Hepatocyte (in vitro differentiated cells): ENCODE measurements at regions not wholly inside any gene's neighbourhood (a gene's known extent, or its start where the extent isn't known, plus 50 kb on each side); places are given as distances from the start of the nearest gene placed in this dataset.
"Not testable (repeated sequence)": the region's sequence is repeated elsewhere in the genome, so short reads cannot be mapped to it uniquely, and the experiment has no call there.

ENCODE experiments used
- DNase-seq: peaks from one replicate; pipeline ENCODE4 v3.0.0-alpha.2; 2016; ENCODE audit warnings: low spot score
- H2AFZ ChIP-seq: fragments of 200-600 bp; sonication (generic); 2 replicates; pipeline ENCODE4 v1.6.0; 2016; ENCODE audit warnings: antibody characterized with exemption, mild to moderate bottlenecking
- H3K27ac ChIP-seq: fragments of 200-600 bp; sonication (generic); 2 replicates; pipeline ENCODE4 v1.5.1; 2016; ENCODE audit warnings: mild to moderate bottlenecking
- H3K27me3 ChIP-seq: fragments of 200-600 bp; sonication (generic); 2 replicates; pipeline ENCODE4 v1.6.1; 2016
- H3K36me3 ChIP-seq: fragments of 200-600 bp; sonication (generic); replicated peaks from 2 replicates; pipeline ENCODE4 v1.5.1; 2016; ENCODE audit warnings: low read depth; ENCODE audit not compliant: insufficient read depth
- H3K4me1 ChIP-seq: fragments of 200-600 bp; sonication (generic); 2 replicates; pipeline ENCODE4 v1.5.1; 2016; ENCODE audit warnings: mild to moderate bottlenecking, moderate library complexity; ENCODE audit not compliant: insufficient read depth
- H3K4me2 ChIP-seq: fragments of 200-600 bp; sonication (generic); 2 replicates; pipeline ENCODE4 v1.6.0; 2016
- H3K4me3 ChIP-seq: fragments of 200-600 bp; sonication (generic); 2 replicates; pipeline ENCODE4 v1.5.1; 2016; ENCODE audit warnings: mild to moderate bottlenecking
- H3K79me2 ChIP-seq: fragments of 200-600 bp; sonication (generic); 2 replicates; pipeline ENCODE4 v1.6.0; 2017; ENCODE audit warnings: mild to moderate bottlenecking
- H3K9me2 ChIP-seq: fragments of 200-600 bp; sonication (generic); replicated peaks from 2 replicates; pipeline ENCODE4 v1.6.0; 2017; ENCODE audit warnings: mild to moderate bottlenecking; ENCODE audit not compliant: insufficient read depth
- H3K9me3 ChIP-seq: fragments of 200-600 bp; sonication (generic); 2 replicates; pipeline ENCODE4 v1.5.1; 2016; ENCODE audit warnings: low read depth, mild to moderate bottlenecking
- H4K20me1 ChIP-seq: fragments of 200-600 bp; sonication (generic); 2 replicates; pipeline ENCODE4 v1.6.0; 2016; ENCODE audit warnings: mild to moderate bottlenecking; ENCODE audit not compliant: insufficient read depth, poor library complexity, severe bottlenecking
- CTCF ChIP-seq: fragments of 200-600 bp; sonication (generic); IDR thresholded peaks from 2 replicates; pipeline ENCODE4 v1.5.1; 2016; ENCODE audit warnings: antibody characterized with exemption, mild to moderate bottlenecking; ENCODE audit not compliant: poor library complexity
- EZH2 ChIP-seq: fragments of 200-600 bp; sonication (generic); IDR thresholded peaks from 2 replicates; pipeline ENCODE4 v1.6.1; 2016; ENCODE audit warnings: antibody characterized with exemption, mild to moderate bottlenecking, borderline replicate concordance
- EZH2phosphoT487 ChIP-seq: fragments of 200-600 bp; sonication (generic); IDR thresholded peaks from one replicate; pipeline ENCODE4 v1.6.1; 2018; ENCODE audit warnings: antibody characterized with exemption, mild to moderate bottlenecking, low read depth, moderate library complexity; ENCODE audit not compliant: unreplicated experiment, severe bottlenecking
- WGBS: methylation state at CpG from one replicate; pipeline ENCODE4 v1.1.6; 2016; ENCODE audit warnings: low lambda C conversion rate; ENCODE audit errors: missing lambda C conversion rate; 5-methylcytosine and 5-hydroxymethylcytosine counted together

GRCh38 chr11:87804176-87804575 is 371.1 kb downstream of the RAB38 start:
- Histone ChIP-seq H4K20me1 (no peaks in the 10 kb centered on the region), H3K4me3 (no peak overlapping the region), H3K27ac (no peak overlapping the region), H2AFZ (no peak overlapping the region), H3K79me2 (no peaks in the 10 kb centered on the region), H3K36me3 (no peaks in the 10 kb centered on the region), H3K9me2 (no peaks in the 10 kb centered on the region), H3K9me3 (no peaks in the 10 kb centered on the region), H3K4me2 (no peak overlapping the region), H3K27me3 (no peaks in the 10 kb centered on the region), H3K4me1 (no peaks in the 10 kb centered on the region)
- TF ChIP-seq EZH2phosphoT487 (no peak), CTCF (no peak), EZH2 (no peak)
- no peak for DNase-seq

DNA sequence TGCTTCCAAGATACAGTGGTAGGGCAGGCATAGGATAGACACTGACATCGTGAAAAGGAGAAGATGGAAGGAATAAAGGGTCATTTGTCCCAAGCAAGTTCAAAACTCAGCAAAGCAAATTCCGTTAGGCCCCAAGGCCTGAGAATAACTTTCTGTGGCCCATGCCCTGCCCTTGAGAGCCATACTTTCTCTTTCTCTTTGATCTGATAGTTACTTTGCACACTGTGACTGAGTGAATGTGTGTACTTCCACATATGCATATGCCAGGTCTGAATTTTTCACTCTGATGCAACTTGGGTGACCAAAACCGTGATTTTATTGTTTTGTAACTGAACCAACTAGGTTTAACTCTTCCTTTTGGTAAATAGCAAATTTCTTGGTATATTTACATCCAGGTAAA is 371.5 kb downstream of the RAB38 start:
- Histone ChIP-seq H2AFZ (no peak overlapping the region), H3K27ac (no peak overlapping the region), H4K20me1 (no peaks in the 10 kb centered on the region), H3K9me3 (no peaks in the 10 kb centered on the region), H3K4me3 (no peak overlapping the region), H3K4me2 (no peak overlapping the region), H3K9me2 (no peaks in the 10 kb centered on the region), H3K4me1 (no peaks in the 10 kb centered on the region), H3K36me3 (no peaks in the 10 kb centered on the region), H3K79me2 (no peaks in the 10 kb centered on the region), H3K27me3 (no peaks in the 10 kb centered on the region)
- 88% methylated on average over 3 of the region's 3 CpGs for WGBS
- no peak for TF ChIP-seq EZH2phosphoT487
- no peak for TF ChIP-seq CTCF
- TF ChIP-seq EZH2: no peak
- no peak for DNase-seq

GRCh38 chr11:87784862-87785261 is 390.4 kb downstream of the RAB38 start:
- H3K79me2 ChIP-seq, H4K20me1 ChIP-seq, H3K9me3 ChIP-seq, H3K36me3 ChIP-seq, H3K9me2 ChIP-seq, DNase-seq, H3K4me2 ChIP-seq, H3K27me3 ChIP-seq, H3K27ac ChIP-seq, H3K4me3 ChIP-seq, H2AFZ ChIP-seq, H3K4me1 ChIP-seq: not testable (repeated sequence)
- WGBS: 95% methylated on average over 7 of the region's 7 CpGs

DNA sequence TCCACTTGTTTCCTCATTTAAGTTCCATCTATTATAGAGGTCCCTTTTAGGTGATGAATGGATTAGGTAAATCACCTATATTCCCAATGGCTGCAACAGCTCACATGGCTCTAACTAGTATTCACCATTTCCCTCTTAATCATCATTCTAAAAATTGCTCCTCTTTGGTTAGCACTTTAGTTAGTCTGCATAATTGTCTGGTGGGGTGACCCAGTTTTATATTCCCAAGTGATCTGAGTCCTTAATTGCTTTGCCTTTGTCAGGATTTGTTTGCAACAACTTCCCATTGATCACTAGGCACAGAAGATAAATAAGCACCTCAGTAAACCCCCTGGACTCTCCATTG is 395.2 kb downstream of the RAB38 start:
- H3K9me3 ChIP-seq: no peaks in the 10 kb centered on the region
- no peak overlapping the region for H2AFZ ChIP-seq
- TF ChIP-seq EZH2 (no peak), EZH2phosphoT487 (no peak), CTCF (no peak)
- H3K27ac ChIP-seq: no peak overlapping the region
- H3K36me3 ChIP-seq: no peaks in the 10 kb centered on the region
- no peak overlapping the region for H3K4me2 ChIP-seq
- H4K20me1 ChIP-seq: no peaks in the 10 kb centered on the region
- H3K4me3 ChIP-seq: no peak overlapping the region
- DNase-seq: no peak
- no peaks in the 10 kb centered on the region for H3K27me3 ChIP-seq
- H3K79me2 ChIP-seq: no peaks in the 10 kb centered on the region
- no peaks in the 10 kb centered on the region for H3K9me2 ChIP-seq
- no peaks in the 10 kb centered on the region for H3K4me1 ChIP-seq
